NCI-H774 (cell line): ENCODE measurements at regions not wholly inside any gene's neighbourhood (a gene's known extent, or its start where the extent isn't known, plus 50 kb on each side); places are given as distances from the start of the nearest gene placed in this dataset.
"Not testable (repeated sequence)": the region's sequence is repeated elsewhere in the genome, so short reads cannot be mapped to it uniquely, and the experiment has no call there.

ENCODE experiments used
- DNase-seq: peaks from one replicate; lab custom pipeline; 2025; lab: John Stamatoyannopoulos, UW

DNA sequence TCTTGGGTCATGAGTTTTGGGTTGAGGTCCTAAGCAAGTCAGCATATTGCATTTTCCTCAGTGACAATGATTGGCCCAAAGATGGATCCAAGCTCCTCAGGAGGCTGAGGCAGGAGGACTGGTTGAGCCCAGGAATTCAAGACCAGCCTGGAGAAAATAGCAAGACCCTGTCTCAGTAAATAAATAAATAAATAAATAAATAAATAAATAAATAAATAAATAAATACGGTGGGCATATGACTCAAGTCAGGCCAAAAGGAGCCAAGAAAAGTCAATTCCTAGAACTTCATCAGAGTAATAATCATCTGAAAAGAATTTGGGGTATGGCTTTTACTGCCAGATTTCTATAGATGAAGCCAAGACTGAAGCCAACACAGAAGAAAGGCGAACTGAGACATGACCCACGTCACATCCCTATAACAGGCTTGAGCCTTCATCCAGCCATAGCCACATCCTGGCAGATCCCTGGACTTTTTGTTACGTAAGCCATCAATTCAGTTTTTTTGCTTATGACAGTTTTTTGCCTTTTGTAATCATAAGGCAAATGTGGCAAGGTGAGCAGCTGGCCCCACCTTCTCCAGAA lies 88.5 kb upstream of the NFASC start:
- DNase-seq: no peak

GRCh38 chr1:204785023-204785422 lies 85.6 kb upstream of the NFASC start:
- not testable (repeated sequence) for DNase-seq

DNA sequence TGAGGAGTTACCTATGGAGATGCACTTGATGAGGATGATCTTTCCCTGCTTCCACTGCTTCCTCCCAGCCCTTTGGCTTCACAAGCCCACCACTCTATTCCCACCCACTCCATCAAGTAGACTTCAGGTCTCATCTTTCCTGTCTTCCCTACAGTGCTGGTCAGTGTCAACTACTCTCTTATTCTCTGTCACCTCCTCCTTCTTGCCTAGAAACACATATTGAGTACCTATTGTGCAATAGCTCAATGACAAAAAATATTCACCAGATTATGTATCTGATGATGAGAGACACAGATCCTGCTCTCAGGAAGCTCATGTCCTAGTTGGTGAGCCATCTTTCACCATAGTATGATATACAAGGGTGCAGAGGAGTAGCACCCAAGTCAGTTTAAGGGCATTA lies 82.2 kb upstream of the NFASC start:
- no peak for DNase-seq

- DNase-seq: peak; percentile 54
Observed at GRCh38 chr1:204791453-204792353, 79.0 kb upstream of the NFASC start.

- DNase-seq: no peak
Observed at GRCh38 chr1:204792354-204792692, 78.3 kb upstream of the NFASC start.

GRCh38 chr1:204793259-204793914 lies 77.3 kb upstream of the NFASC start:
- DNase-seq: no peak

DNA sequence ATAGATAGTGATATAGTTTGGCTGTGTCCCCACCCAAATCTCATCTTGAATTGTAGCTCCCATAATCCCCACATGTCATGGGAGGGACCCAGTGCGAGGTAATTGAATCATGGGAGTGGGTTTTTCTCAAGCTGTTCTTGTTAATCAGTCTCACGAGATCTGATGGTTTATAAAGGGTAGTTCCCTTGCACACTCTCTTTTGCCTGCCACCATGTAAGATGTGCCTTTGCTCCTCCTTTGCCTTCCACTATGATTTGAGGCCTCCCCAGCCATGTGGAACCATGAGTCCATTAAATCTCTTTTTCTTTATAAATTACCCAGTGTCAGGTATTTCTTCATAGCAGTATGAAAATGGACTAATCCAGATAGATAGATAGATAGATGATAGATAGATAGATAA lies 73.8 kb upstream of the NFASC start:
- DNase-seq: not testable (repeated sequence)

DNA sequence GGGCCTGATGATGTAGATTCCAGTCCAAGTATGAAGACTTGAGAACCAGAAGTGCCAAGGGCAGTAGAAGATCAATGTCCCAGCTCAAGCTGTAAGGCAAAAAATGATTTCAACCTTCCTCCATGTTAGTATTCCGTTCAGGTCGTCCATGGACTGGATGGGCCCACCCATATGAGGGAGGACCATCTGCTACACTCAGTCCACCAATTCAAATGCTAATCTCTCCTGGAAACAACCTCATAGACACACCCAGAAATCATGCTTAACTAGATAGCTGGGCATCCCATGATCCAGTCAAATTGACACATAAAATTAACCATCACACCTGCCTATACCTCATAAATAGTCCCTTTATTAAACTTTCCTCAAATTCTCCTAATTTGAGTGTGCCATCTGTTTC lies 73.3 kb upstream of the NFASC start:
- no peak for DNase-seq

DNA sequence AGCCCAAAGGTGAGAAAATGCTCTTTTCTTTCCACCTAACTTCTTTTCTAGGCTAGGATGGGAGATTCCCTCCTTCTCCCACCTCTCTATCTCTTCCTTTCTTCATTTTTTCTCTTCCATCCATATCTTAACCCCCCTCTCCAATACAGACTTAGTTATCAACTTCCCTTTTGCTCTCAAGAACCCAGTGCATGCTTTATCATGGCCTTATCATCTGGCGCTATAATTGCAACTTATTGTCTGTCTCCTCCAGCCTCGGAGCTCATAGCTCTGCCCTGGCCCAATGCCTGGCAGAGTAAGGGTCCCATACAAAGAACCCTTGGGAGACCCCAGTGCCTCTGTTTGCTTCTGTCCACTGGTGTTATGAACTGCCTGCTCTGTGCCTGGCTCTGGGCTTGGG lies 71.0 kb upstream of the NFASC start:
- no peak for DNase-seq

DNA sequence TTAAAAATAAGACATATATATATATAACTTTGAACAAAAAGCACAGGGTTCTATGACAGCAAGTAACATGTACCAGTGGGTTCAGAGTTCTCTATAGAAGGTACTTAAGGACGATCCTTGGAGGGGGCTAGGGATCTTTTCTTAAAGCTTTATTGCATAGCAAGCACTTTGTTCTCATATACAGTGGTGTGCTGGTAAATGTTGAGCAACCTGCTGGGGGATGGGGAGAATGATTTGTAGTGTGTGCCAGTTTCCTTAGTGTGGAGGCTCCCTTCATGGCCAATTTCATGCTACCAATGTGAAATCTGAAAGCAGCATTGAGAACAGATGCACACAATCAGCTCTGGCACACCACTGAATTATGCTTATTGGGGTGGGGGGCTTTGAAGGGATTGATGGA lies 69.5 kb upstream of the NFASC start:
- no peak for DNase-seq

DNA sequence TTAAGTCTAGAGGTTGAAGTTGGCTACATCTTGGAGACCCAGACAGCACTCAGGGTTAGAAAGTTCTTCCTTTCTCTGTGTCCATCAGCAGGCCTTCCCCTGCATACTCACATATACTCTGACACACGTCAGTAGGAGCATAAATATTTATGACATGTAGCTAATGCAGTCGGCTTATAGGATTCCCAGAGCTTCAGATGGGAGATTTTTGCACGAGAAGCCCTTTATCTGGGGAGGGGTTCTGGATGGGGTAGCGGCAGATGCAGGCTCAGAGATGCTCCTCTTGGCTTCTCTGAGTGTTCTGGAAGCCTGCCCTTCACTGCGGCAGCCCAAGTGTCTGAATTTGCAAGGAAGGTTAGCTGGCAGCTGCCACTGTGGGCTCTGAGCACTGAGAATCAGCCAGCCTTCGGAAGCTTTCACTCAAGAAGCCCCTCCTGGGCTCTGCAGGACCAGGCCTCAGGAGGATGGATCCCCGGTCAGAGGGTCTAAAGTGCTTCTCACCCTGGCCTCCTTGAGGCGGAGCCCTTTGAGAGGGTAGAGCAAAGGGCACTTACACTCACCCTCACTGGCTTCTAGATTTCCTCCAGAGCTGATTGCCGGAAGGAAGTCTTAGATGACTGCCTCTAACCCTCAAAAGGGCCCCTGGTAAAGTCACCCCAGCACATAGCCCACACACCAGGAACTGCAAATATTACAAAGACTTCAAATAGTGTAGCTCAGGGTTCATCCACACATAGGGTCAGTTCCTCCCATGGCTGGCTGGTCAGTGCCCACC lies 68.1 kb upstream of the NFASC start:
- no peak for DNase-seq

GRCh38 chr1:204803607-204804006 lies 67.1 kb upstream of the NFASC start:
- no peak for DNase-seq

DNA sequence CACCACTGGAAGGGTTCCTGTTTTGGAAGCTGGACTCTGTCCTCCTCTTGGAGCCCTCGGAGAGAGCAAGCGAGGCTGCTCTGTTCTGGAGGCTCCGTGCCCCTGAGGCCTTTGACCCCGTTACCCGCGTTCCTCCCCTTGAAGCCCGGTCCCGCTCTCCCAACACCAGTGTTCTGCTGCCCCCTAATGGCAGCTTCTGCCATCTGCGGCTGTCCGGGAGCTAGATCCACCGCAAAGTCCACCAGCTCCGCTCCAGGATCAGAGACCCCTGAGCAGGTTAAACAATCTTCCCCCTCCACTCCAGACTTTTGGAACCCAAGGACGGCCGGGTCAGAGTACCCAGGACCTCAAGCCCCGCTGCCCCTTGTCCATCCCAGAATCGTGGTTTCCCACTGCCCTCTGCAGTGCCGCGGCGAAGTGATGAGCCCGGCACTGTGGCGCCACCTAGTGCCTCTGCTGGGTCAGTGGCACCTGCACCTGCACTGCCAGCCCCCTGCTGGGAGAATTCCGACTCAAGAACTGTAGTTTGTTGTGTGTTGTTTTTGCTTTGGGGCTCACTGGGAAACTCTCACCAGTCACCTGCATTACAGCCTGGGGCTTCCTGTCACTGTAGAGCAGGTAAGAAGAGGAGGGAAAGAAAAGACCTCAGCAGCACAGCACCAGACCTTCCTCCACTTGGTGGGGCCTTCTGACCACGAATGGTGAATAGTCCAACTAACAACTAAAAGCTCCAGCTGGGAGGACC lies 63.5 kb upstream of the NFASC start:
- DNase-seq: peak; percentile 87

- DNase-seq: no peak
Observed at GRCh38 chr1:204809488-204809887, 61.2 kb upstream of the NFASC start.

- no peak for DNase-seq
Observed at GRCh38 chr1:204812842-204813241, 57.8 kb upstream of the NFASC start.

- no peak for DNase-seq
Observed at GRCh38 chr1:204813522-204813921, 57.1 kb upstream of the NFASC start.

DNA sequence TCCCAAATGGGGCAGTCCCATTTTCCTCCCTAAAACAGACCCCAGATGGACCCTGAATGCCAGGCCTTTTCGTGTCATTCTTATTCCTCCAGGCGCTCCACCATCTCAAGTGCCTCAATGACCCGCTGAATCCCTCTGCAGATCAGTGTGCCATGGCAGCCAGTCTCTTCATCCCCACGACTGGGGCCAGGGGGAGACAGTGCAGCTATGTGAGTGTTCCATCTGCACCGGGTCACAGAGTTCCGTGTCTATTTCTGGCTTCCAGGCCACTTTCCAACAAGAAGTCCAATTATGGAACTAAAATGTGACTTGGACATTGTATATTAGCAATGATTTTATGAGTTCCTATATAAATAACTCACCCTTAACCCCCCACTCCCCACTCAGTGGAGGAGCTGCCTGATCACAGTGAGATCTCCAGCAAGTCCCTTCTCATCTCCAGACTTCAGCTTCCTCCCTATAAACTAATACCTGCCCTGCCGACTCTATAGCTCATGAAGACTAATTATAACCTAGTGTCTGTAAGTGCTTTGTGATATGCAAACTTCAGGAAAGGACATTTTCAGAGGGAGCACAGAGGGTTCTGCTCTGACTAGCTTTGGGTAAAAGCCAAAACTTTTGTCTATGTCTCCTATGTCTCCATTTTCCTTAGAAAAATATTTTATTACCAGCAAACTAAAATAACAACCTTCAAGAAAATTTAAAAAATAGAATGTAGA lies 56.3 kb upstream of the NFASC start:
- DNase-seq: no peak

DNA sequence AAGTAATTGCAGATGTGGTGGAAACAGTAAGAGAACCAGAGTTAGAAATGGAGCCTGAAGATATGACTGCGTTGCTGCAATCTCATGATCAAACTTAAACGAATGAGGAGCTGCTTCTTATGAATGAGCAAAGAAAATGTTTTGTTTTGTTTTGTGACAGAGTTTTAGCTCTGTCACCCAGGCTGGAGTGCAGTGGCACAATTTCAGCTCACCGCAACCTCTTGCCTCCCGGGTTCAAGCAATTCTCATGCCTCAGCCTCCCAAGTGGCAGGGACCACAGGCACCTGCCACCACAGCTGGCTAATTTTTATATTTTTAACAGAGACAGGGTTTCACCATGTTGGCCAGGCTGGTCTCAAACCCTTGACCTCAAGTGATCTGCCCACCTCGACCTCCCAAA lies 53.3 kb upstream of the NFASC start:
- no peak for DNase-seq

- DNase-seq: no peak
Observed at GRCh38 chr1:204818998-204819397, 51.7 kb upstream of the NFASC start.

DNA sequence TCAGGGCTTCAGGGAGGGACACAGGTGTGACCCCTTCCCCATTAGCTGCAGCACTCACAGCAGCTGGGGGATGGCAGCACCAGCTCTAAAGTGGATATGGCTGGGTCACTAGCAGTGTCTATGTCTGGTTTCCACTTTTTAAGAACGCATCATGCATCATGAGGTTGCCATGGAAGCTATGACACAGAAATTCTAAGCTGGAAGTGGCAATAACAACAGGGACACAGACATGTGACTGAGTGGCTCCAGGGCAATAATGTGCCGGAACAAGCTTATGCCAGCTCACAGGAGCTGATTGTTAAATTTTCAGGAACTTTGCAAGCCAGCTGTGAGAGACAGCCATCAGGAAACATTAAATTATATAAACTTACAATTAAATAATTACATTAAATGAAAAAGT lies 51.2 kb upstream of the NFASC start:
- DNase-seq: no peak
